Stomach smooth muscle (tissue), 2 donors: ENCODE measurements at regions not wholly inside any gene's neighbourhood (a gene's known extent, or its start where the extent isn't known, plus 50 kb on each side); places are given as distances from the start of the nearest gene placed in this dataset.

ENCODE experiments used
- H3K27ac ChIP-seq: one replicate; pipeline ENCODE4 v1.7.0; 2013; ENCODE audit warnings: mild to moderate bottlenecking, low read length, inconsistent platforms
- H3K27me3 ChIP-seq, 2 donors: one replicate each; pipeline ENCODE4 v1.7.0; 2013; ENCODE audit warnings: low read length in 2 of 2; ENCODE audit not compliant: insufficient read depth in 2 of 2, control insufficient read depth in 1 of 2
- H3K36me3 ChIP-seq, 2 donors: one replicate each; pipeline ENCODE4 v1.7.0; 2013; ENCODE audit warnings: low read length in 2 of 2; ENCODE audit not compliant: control insufficient read depth in 2 of 2, insufficient read depth in 2 of 2
- H3K4me1 ChIP-seq: one replicate; pipeline ENCODE4 v1.7.0; 2013; ENCODE audit warnings: low read length; ENCODE audit not compliant: control insufficient read depth, insufficient read depth
- H3K4me3 ChIP-seq, 2 donors: one replicate each; pipeline ENCODE4 v1.7.0; 2013; ENCODE audit warnings: low read length in 2 of 2
- H3K9ac ChIP-seq, 2 donors: one replicate each; pipeline ENCODE4 v1.7.0; 2013; ENCODE audit warnings: low read length in 2 of 2, mild to moderate bottlenecking in 1 of 2
- H3K9me3 ChIP-seq, 2 donors: one replicate each; pipeline ENCODE4 v1.7.0; 2013; ENCODE audit warnings: low read length in 2 of 2; ENCODE audit not compliant: control insufficient read depth in 2 of 2
- donor health status: healthy.
- donor health status: Pancreatic carcinoma.

GRCh38 chr20:4454111-4454510 is 205.0 kb upstream of the ADRA1D start:
- Histone ChIP-seq H3K4me1 (peaks cover 14% of the 10 kb centered on the region), H3K9me3 (no peaks in the 10 kb centered on the region), H3K27ac (no peak overlapping the region), H3K36me3 (no peaks in the 10 kb centered on the region), H3K4me3 (no peak overlapping the region), H3K9ac (no peak overlapping the region), H3K27me3 (no peaks in the 10 kb centered on the region)

- Histone ChIP-seq H3K9me3 (no peaks in the 10 kb centered on the region), H3K4me1 (peaks cover 14% of the 10 kb centered on the region), H3K9ac (no peak overlapping the region), H3K36me3 (no peaks in the 10 kb centered on the region), H3K4me3 (no peak overlapping the region), H3K27me3 (no peaks in the 10 kb centered on the region), H3K27ac (no peak overlapping the region)
These were observed 204.3 kb upstream of the ADRA1D start for GRCh38 chr20:4453359-4453758.

- no peaks in the 10 kb centered on the region for H3K9me3 ChIP-seq
- H3K36me3 ChIP-seq, result no peaks in the 10 kb centered on the region
- H3K9ac ChIP-seq, result no peak overlapping the region
- no peak overlapping the region for H3K27ac ChIP-seq
- peaks cover 14% of the 10 kb centered on the region for H3K4me1 ChIP-seq
- no peak overlapping the region for H3K4me3 ChIP-seq
- no peaks in the 10 kb centered on the region for H3K27me3 ChIP-seq
These were observed 202.5 kb upstream of the ADRA1D start for GRCh38 chr20:4451487-4452081.

- Histone ChIP-seq H3K27ac (peak overlapping the region; percentile 61), H3K27me3 (no peaks in the 10 kb centered on the region), H3K9ac (peak overlapping the region in 1 of 2 donors; percentile 42), H3K9me3 (no peaks in the 10 kb centered on the region), H3K36me3 (no peaks in the 10 kb centered on the region), H3K4me3 (peak overlapping the region in 1 of 2 donors; percentile 58), H3K4me1 (peaks cover 14% of the 10 kb centered on the region)
These were observed 201.0 kb upstream of the ADRA1D start for GRCh38 chr20:4449957-4450715.

GRCh38 chr20:4445784-4446183 is 196.7 kb upstream of the ADRA1D start:
- Histone ChIP-seq H3K9ac (no peak overlapping the region), H3K36me3 (no peaks in the 10 kb centered on the region), H3K27ac (no peak overlapping the region), H3K27me3 (no peaks in the 10 kb centered on the region), H3K9me3 (no peaks in the 10 kb centered on the region), H3K4me1 (peaks cover 18% of the 10 kb centered on the region), H3K4me3 (no peak overlapping the region)

- no peak overlapping the region for H3K9ac ChIP-seq
- no peak overlapping the region for H3K4me3 ChIP-seq
- H3K36me3 ChIP-seq, result no peaks in the 10 kb centered on the region
- H3K9me3 ChIP-seq, result no peaks in the 10 kb centered on the region
- H3K27ac ChIP-seq, result no peak overlapping the region
- no peaks in the 10 kb centered on the region for H3K27me3 ChIP-seq
- peaks cover 13% of the 10 kb centered on the region for H3K4me1 ChIP-seq
These were observed 196.2 kb upstream of the ADRA1D start for GRCh38 chr20:4445331-4445730.

- no peaks in the 10 kb centered on the region for H3K9me3 ChIP-seq
- peaks cover 6% of the 10 kb centered on the region for H3K4me1 ChIP-seq
- H3K27me3 ChIP-seq, result no peaks in the 10 kb centered on the region
- no peak overlapping the region for H3K27ac ChIP-seq
- no peaks in the 10 kb centered on the region for H3K36me3 ChIP-seq
- H3K9ac ChIP-seq, result no peak overlapping the region
- no peak overlapping the region for H3K4me3 ChIP-seq
These were observed 195.3 kb upstream of the ADRA1D start for GRCh38 chr20:4444404-4444803.

GRCh38 chr20:4443016-4443415 is 193.9 kb upstream of the ADRA1D start:
- Histone ChIP-seq H3K36me3 (no peaks in the 10 kb centered on the region), H3K9me3 (no peaks in the 10 kb centered on the region), H3K9ac (no peak overlapping the region), H3K27me3 (no peaks in the 10 kb centered on the region), H3K4me3 (no peak overlapping the region), H3K27ac (no peak overlapping the region), H3K4me1 (peaks cover 6% of the 10 kb centered on the region)

GRCh38 chr20:4441871-4442270 is 192.8 kb upstream of the ADRA1D start:
- H3K36me3 ChIP-seq, result no peaks in the 10 kb centered on the region
- no peaks in the 10 kb centered on the region for H3K27me3 ChIP-seq
- no peaks in the 10 kb centered on the region for H3K9me3 ChIP-seq
- H3K27ac ChIP-seq, result no peak overlapping the region
- H3K4me1 ChIP-seq, result peaks cover 6% of the 10 kb centered on the region
- no peak overlapping the region for H3K9ac ChIP-seq
- no peak overlapping the region for H3K4me3 ChIP-seq

- Histone ChIP-seq H3K4me3 (no peak overlapping the region), H3K27me3 (no peaks in the 10 kb centered on the region), H3K9me3 (no peaks in the 10 kb centered on the region), H3K36me3 (no peaks in the 10 kb centered on the region), H3K4me1 (peaks cover 6% of the 10 kb centered on the region), H3K27ac (no peak overlapping the region), H3K9ac (no peak overlapping the region)
These were observed 192.1 kb upstream of the ADRA1D start for GRCh38 chr20:4441191-4441590.

GRCh38 chr20:4439461-4439860 is 190.4 kb upstream of the ADRA1D start:
- peaks cover 6% of the 10 kb centered on the region for H3K4me1 ChIP-seq
- H3K9ac ChIP-seq, result no peak overlapping the region
- no peaks in the 10 kb centered on the region for H3K36me3 ChIP-seq
- no peaks in the 10 kb centered on the region for H3K9me3 ChIP-seq
- H3K27ac ChIP-seq, result no peak overlapping the region
- no peaks in the 10 kb centered on the region for H3K27me3 ChIP-seq
- no peak overlapping the region for H3K4me3 ChIP-seq
